ENCODE measurements at regions not wholly inside any gene's neighbourhood (a gene's known extent, or its start where the extent isn't known, plus 50 kb on each side); places are given as distances from the start of the nearest gene placed in this dataset.
"Not testable (repeated sequence)": the region's sequence is repeated elsewhere in the genome, so short reads cannot be mapped to it uniquely, and the experiment has no call there.

- DNase-seq, result not testable (repeated sequence)
These were observed 132.6 kb downstream of the FAM72C start for GRCh38 chr1:143839182-143839581.

- DNase-seq, result not testable (repeated sequence)
These were observed 133.2 kb downstream of the FAM72C start for GRCh38 chr1:143838598-143838929.

- DNase-seq, result not testable (repeated sequence)
These were observed 133.7 kb downstream of the FAM72C start for GRCh38 chr1:143837924-143838597.

GRCh38 chr1:143833376-143833775, 138.4 kb downstream of the FAM72C start:
- DNase-seq, result not testable (repeated sequence)

GRCh38 chr1:143832379-143832716, 139.4 kb downstream of the FAM72C start:
- not testable (repeated sequence) for DNase-seq

- DNase-seq, result not testable (repeated sequence)
These were observed 140.1 kb downstream of the FAM72C start for GRCh38 chr1:143831479-143832378.

GRCh38 chr1:143826162-143826561, 145.6 kb downstream of the FAM72C start:
- not testable (repeated sequence) for DNase-seq

GRCh38 chr1:143824266-143824665, 147.5 kb downstream of the FAM72C start:
- DNase-seq, result not testable (repeated sequence)

GRCh38 chr1:143820058-143820457, 151.7 kb downstream of the FAM72C start:
- not testable (repeated sequence) for DNase-seq

- not testable (repeated sequence) for DNase-seq
These were observed 155.4 kb downstream of the FAM72C start for GRCh38 chr1:143816369-143816768.

GRCh38 chr1:143805374-143805773, 166.4 kb downstream of the FAM72C start:
- not testable (repeated sequence) for DNase-seq

- not testable (repeated sequence) for DNase-seq
These were observed 167.0 kb downstream of the FAM72C start for GRCh38 chr1:143804707-143805356.

GRCh38 chr1:143803927-143804411, 167.8 kb downstream of the FAM72C start:
- DNase-seq, result peak; percentile 31 to 47

GRCh38 chr1:143803095-143803494, 168.7 kb downstream of the FAM72C start:
- DNase-seq, result not testable (repeated sequence)

- DNase-seq, result not testable (repeated sequence)
These were observed 172.1 kb downstream of the FAM72C start for GRCh38 chr1:143799568-143800187.

GRCh38 chr1:143796369-143796768, 175.4 kb downstream of the FAM72C start:
- DNase-seq, result not testable (repeated sequence)

GRCh38 chr1:143792047-143792937, 179.5 kb downstream of the FAM72C start:
- not testable (repeated sequence) for DNase-seq

GRCh38 chr1:143786381-143786780, 185.4 kb downstream of the FAM72C start:
- not testable (repeated sequence) for DNase-seq

GRCh38 chr1:143785883-143786282, 185.9 kb downstream of the FAM72C start:
- not testable (repeated sequence) for DNase-seq

- DNase-seq, result not testable (repeated sequence)
These were observed 187.4 kb downstream of the FAM72C start for GRCh38 chr1:143784239-143784882.

Data from right lung (tissue), 2 donors.